GM18870 (cell line): ENCODE measurements at regions not wholly inside any gene's neighbourhood (a gene's known extent, or its start where the extent isn't known, plus 50 kb on each side); places are given as distances from the start of the nearest gene placed in this dataset.

ENCODE experiments used
- ATAC-seq: cut with Tn5 transposase; IDR thresholded peaks from one replicate; pipeline ENCODE4 v1.9.1; 2021; ENCODE audit warnings: moderate library complexity; ENCODE audit not compliant: unreplicated experiment

DNA sequence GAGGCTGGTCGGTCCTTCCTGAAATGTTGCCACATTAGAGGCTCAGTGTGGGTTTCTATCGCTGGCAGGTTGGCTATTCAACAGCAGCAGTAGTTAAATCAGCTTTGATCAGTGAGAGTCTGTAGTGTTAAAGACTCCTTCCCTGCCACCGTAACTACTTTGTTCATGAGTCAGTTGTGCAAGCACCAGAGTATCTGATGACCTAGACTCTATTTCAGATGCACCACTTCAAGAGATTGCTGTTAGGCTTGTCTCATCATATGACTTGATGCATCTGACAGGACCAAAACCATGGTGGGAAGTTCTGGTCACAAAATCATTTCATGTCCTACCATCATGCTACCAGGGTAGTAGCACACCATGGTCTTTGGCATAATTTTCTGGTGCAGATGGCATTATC, 482.7 kb upstream of the MPDZ start:
- no peak for ATAC-seq

GRCh38 chr9:13759551-13759950, 480.1 kb upstream of the MPDZ start:
- no peak for ATAC-seq

DNA sequence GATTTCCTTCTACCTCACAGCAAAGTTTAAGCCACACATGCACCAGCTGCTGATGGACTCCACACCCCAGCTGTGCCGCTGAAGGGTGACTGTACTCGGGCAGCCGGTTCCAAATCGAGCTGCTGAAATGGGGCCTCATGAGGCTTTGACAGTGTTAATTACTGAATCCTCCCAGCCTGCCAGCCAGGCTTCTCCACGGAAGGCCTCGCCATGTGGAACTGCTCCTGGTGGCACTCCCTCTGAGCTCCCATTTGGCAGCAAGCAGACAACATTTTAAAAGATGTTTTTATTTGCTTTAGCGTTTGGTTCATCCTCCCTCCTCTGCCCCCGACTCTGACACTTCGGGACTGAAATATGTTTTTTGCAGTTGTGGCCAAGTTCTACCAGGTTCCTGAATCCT, 479.4 kb upstream of the MPDZ start:
- ATAC-seq, result no peak

DNA sequence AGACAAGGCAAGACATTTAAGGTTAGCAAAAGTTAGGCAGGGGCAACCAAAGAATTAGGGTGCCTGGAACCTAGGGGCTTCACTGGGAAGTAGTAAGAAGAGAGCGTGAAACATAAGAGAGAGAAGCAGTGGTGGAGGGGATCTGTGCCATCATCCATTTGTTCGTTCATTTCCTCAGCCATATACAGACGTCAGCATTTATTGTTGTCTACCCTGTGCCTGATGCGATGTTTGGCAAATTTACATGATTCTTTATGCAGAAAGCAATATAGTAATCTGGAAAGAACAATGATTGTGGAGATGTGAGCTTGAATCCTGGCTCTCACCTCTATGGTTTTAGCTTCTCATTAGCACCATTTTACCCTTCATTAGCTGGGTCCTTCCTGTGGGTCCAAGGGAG, 477.5 kb upstream of the MPDZ start:
- ATAC-seq, result no peak

- ATAC-seq, result no peak
Observed at GRCh38 chr9:13755551-13755950, 476.1 kb upstream of the MPDZ start.

DNA sequence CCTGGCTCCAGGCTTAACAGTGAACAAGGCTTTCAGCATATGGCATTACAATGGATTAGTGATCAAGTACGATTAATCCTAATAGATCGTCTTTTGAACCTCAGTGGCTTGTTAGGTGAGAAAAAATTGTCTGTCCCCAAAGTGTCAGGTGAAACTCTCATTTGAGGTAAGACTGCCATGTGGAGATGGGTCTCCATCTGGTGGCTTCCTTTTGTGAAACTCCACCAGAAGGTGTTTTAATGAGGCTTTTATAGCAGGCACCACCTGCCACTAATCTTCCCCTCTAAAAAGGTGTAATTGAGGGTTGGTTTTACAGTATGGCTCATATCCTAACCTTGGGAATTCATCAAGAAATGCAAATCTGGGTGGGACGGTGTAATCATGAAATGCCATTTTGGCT, 471.1 kb upstream of the MPDZ start:
- ATAC-seq, result no peak

GRCh38 chr9:13750061-13750460, 470.6 kb upstream of the MPDZ start:
- ATAC-seq, result no peak

- no peak for ATAC-seq
Observed at GRCh38 chr9:13746876-13747275, 467.4 kb upstream of the MPDZ start.

GRCh38 chr9:13744261-13744901, 464.9 kb upstream of the MPDZ start:
- no peak for ATAC-seq

GRCh38 chr9:13737885-13738284, 458.4 kb upstream of the MPDZ start:
- ATAC-seq, result no peak

- ATAC-seq, result no peak
Observed at GRCh38 chr9:13735181-13735580, 455.7 kb upstream of the MPDZ start.

- ATAC-seq, result no peak
Observed at GRCh38 chr9:13734601-13735000, 455.1 kb upstream of the MPDZ start.

GRCh38 chr9:13732290-13732689, 452.8 kb upstream of the MPDZ start:
- no peak for ATAC-seq

- ATAC-seq, result no peak
Observed at GRCh38 chr9:13731637-13732036, 452.1 kb upstream of the MPDZ start.

GRCh38 chr9:13729955-13730354, 450.5 kb upstream of the MPDZ start:
- no peak for ATAC-seq

DNA sequence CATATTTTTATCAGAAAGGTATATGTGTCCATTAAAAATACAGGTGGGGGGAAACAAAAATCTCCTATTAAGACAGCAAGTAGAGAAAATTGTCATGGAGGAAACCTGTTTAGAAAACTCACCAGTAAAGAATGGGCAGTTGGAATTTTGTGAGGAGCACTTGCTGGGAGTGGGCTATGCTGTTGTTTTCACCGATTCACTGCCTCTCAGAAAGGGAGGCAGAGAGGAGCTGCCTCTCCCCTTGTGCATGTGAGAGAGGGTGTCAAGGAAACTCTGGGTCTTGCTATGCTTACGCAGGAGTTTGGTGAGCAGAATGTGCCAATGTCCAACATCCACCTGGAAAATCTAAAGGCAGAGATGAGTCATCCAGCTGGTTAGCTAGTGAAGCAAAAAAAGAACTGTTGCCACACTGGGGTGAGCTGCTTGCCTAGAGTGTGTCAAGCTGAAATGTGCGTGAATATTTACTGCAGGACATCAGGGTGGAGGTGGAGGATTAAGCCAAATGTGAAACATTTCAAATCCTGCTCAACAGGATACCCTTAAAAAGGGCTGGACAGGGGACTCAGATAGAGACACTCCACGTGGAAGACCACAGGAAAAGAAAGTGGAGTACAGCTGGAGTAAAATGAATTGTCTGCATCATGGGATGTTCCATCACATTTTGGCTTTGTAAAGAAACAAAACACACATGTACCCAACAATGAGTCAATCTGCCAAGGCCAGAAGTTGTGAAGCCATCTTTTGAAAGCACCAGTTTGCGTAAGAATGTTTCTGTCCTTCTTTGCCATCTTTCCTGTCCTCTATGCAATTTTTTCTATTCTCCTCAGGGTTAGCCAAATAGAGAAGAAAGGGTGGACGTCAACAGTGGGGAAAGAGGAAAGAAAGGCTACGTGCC, 449.7 kb upstream of the MPDZ start:
- ATAC-seq, result no peak

GRCh38 chr9:13728131-13728530, 448.6 kb upstream of the MPDZ start:
- no peak for ATAC-seq

DNA sequence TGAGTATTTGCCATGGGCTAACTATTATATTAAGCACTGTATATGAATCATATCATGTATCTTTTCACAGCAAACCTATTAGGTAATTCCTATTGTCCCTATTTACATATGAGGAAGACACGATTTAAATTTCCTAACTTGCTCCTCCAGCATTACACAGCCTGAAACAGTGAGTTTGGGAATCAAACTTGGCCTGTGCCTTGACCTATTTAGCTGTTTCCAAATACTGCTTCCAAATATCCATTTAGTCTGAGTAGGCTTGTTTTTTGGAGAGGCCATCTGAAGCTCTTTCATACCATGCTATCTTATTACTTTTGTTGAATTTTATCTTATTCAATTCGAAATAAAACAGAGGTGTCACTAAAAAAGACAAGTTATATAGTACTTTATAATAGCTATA, 447.3 kb upstream of the MPDZ start:
- ATAC-seq, result no peak

- ATAC-seq, result no peak
Observed at GRCh38 chr9:13725516-13725915, 446.0 kb upstream of the MPDZ start.

GRCh38 chr9:13721481-13722235, 442.2 kb upstream of the MPDZ start:
- ATAC-seq, result no peak

GRCh38 chr9:13719981-13720676, 440.6 kb upstream of the MPDZ start:
- ATAC-seq, result no peak
